Esophagus muscularis mucosa (tissue), 4 donors: ENCODE measurements at regions not wholly inside any gene's neighbourhood (a gene's known extent, or its start where the extent isn't known, plus 50 kb on each side); places are given as distances from the start of the nearest gene placed in this dataset.

Source experiments
- EP300 ChIP-seq: sonication (generic); formaldehyde crosslinking; IDR thresholded peaks from one replicate; pipeline ENCODE4 v1.6.1; 2017; ENCODE audit warnings: antibody characterized with exemption
- POLR2AphosphoS5 ChIP-seq, 2 donors: sonication (generic); formaldehyde crosslinking; IDR thresholded peaks; one replicate each; pipeline ENCODE4 v1.6.1; 2017; ENCODE audit warnings: antibody characterized with exemption in 2 of 2
- TF ChIP-seq, protein P1 (sequence below), 3 experiments: fragments of 200-600 bp in 2 of 3; fragments of 450-650 bp in 1 of 3; sonication (generic) in 2 of 3; IDR thresholded peaks; one replicate each; pipeline ENCODE4 v1.5.1; 2017 to 2019; ENCODE audit warnings: antibody characterized with exemption in 3 of 3, mild to moderate bottlenecking in 2 of 3, moderate library complexity in 1 of 3

DNA sequence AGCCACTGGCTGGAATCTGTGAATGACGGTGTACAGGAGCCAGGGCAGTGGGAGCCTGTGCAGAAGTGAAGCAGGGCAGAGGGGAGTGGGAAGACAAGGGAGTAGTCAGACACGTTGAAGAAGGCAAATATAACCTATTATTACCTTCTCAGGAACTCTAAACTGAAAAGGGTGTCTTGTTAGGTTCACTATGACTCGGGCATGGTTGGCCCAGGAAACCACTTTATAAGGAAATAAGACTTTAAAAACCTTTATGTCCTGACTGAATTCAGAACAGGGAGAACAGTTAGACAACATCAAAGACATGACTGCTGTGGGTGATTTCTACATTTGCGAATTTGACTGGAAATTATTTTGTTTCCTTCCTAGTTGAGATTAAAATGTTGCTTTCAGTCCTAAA is 107.5 kb downstream of the ACER2 start:
- TF ChIP-seq, protein P1, sequence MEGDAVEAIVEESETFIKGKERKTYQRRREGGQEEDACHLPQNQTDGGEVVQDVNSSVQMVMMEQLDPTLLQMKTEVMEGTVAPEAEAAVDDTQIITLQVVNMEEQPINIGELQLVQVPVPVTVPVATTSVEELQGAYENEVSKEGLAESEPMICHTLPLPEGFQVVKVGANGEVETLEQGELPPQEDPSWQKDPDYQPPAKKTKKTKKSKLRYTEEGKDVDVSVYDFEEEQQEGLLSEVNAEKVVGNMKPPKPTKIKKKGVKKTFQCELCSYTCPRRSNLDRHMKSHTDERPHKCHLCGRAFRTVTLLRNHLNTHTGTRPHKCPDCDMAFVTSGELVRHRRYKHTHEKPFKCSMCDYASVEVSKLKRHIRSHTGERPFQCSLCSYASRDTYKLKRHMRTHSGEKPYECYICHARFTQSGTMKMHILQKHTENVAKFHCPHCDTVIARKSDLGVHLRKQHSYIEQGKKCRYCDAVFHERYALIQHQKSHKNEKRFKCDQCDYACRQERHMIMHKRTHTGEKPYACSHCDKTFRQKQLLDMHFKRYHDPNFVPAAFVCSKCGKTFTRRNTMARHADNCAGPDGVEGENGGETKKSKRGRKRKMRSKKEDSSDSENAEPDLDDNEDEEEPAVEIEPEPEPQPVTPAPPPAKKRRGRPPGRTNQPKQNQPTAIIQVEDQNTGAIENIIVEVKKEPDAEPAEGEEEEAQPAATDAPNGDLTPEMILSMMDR (IDR thresholded peaks at IDR 0.05), result no peak
- TF ChIP-seq EP300 (no peak), POLR2AphosphoS5 (IDR thresholded peaks at IDR 0.05) (no peak)
